ENCODE measurements at regions not wholly inside any gene's neighbourhood (a gene's known extent, or its start where the extent isn't known, plus 50 kb on each side); places are given as distances from the start of the nearest gene placed in this dataset.

DNA sequence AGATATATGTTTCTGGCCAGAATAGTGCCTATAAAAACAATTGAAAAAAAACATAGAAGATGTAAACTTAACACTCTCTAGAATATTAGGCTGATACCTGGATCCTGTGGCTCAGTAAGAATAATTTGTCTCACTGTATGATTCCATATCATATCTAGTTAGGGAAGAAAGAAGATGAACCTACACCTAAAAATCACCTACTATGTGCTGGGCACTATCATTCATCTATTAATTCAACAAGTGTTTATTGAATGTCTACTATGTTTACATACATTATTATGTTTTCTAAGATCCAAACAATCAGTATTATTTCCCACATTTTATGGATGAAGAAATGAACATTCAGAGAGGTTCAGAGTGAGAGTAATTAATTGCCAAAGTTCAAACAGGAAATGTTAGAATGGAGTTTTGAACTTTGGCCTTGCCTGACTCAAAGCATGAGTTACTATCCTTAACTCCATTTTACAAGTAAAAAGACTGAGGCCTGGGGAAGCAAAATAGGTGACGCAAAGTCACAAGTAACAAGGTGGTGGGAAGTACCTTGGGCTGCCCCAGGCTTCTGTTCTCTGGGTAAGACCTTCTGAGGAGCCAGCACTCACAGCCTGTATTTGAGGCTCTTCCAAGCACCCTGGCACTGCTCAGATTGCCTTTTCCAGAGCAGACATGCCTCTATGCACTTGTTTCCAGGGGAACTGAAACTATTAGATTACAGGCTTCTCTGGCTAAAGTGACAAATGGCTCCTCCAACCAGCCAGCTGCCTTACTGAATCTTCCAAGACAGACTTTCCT, 111.1 kb upstream of the ACSL4 start:
- no peak for DNase-seq (ENCODE audit: low read depth)

DNA sequence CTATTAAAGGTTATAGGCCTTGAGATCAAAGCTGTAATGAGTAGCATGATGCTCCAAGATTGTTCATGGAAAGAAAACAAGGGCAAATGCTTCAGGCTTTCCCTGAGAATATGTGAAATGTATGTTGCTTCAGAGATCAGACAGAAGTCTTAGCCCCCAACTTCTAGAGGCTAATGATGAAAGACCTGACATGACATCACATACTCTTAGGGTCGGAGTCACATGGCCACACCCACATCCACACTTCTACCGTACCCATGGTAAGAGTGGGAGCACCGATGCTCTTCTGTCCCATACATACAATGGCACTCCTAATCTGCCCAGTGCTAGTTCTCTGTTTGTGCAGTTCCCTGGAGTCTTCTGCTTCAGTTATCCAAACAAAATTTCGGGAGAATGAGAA, 111.9 kb upstream of the ACSL4 start:
- DNase-seq (ENCODE audit: low read depth): no peak

GRCh38 chrX:109845996-109846395, 112.9 kb upstream of the ACSL4 start:
- no peak for DNase-seq (ENCODE audit: low read depth)

DNA sequence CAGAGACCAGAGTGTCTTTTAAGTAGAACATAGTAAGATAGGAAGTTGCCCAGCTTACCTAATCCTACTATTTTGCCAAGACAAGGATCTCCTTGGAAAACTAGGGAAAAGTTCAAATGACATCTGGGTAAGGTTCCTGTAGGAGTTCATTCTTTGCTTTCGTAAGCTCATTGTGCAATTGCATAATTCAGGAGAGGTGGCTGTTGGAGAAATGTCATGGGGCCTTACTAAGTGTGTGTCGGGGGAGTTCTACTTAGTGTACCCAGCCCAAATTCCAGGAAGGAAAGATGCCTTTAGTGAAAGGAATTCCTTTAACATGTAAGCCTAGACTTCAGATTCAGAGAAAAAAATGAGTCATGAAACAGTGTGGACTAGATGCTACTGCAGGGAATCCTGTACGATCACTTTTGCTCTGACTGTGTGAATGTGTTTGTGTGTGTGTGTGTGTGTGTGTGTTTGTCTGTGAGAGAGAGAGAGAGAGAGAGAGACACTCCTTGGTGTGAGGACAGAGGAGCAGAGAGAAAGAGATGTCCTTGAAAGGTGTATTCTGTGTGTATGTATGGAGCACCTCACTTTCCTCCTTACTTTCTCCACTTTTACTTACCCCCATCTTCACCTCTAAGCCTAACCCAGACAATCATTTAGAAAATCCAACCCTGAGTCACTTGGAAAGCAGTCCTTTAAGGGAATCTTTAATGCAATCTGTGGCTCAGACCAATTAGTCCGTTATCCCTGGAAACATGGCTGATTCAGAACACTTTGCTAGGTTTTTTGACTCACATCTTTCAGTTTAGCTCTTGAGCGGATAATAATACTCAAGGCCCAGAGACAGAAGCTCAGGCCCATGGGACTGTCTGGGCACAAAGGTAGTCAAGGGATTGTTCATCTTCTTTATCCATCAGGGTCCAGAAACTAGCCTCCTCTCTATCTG, 114.5 kb upstream of the ACSL4 start:
- no peak for DNase-seq (ENCODE audit: low read depth)

DNA sequence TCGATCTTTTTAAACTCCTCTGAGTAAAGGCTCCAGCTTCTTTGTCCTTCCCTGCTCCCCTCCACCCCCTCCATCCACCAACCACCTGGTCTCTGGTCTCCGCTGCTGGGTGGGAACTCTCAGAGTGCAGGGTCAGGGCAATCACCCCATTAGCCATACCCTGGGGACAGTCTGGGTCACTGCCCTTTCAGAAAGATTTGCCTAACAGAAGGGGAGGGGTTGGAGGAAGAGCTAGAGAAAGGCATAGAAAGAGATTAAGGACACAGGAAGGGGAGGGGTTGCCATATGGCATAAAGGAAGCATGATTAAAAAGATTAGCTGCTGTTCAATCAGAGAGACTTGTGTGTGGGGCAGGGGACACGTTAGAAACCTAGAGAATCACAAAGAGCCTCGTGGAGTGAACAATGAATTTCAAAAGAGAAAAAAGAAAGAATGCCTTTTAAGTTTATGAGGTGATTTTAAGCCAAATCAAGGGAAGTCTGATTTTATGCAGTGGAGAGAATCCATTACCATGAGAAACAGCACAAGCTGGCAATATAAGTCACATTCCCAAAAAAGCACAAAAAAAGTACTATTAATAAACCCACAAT, 115.5 kb upstream of the ACSL4 start:
- DNase-seq (ENCODE audit: low read depth): no peak

DNA sequence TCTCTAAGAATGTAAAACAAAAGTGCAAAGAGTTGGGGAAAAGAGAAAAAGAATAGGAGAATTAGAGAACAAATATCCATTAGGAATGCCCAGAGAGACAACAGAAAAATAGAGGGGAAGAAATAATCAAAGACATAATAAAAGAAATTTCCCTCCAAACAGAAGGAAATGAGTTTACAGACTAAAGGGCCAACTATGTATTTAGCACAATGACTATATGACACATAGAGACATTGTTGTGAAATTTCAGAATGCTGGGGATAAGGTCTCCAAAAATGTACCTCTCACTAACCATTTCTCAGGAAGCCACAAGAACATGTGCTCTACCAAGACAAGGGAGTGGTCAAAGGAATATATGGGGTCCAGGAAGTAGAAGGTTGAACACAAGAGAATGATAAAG, 121.0 kb upstream of the ACSL4 start:
- DNase-seq (ENCODE audit: low read depth): no peak

GRCh38 chrX:109855501-109855900, 122.4 kb upstream of the ACSL4 start:
- DNase-seq (ENCODE audit: low read depth): no peak

DNA sequence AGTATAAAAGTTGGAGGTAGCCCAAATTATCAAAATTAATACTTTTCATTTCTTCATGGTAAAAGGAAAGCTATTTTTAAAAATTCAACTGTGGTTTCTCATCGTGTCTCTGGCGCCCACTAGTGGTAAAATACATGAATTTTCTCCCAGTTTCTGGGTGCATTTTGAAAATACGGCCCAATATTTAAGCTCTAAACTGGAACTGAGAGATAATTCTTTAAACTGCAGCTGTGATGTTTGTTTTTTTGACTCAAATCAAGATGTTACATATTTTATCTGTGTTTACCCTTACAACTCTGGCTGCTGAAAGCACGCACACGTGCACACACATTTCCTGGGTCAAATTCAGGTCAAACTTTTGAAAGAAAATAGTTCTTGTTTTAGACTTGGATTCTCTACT, 123.9 kb upstream of the ACSL4 start:
- DNase-seq (ENCODE audit: low read depth): no peak

GRCh38 chrX:109857584-109858228, 124.6 kb upstream of the ACSL4 start:
- no peak for DNase-seq (ENCODE audit: low read depth)

DNA sequence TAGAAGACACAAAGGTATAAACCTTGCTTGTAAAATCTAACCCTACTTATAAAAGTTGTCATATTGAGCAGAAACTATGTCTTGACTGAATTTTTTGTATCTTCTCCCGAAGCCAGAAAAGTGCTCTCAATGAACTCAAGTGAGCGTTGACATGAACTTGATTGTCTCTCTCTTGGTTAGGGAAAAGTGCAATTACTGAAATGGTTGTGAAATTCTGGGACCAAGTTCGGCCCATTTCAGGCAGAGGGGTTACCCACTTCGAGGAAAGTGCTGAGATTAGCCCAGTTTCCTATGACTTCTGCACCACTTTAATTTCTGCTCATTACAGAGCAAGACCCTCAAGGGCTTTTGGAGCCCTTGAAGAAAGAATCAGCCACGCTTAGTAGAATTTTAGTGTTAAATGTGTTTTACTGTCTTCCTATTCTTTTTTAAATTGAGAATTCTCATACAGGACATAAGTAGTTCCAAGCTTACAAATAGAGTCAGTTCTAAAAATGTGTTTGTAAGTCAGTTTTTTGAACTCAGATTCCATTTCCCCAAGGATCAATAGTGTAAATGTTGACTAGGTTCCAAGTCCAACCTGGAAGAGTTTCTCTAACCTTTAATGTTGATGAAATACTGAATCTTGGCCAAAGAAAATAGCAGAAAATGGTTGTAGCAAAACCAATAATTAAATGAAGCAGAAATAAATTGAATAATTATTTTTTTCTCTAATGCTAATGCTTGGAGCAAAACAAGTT, 125.7 kb upstream of the ACSL4 start:
- DNase-seq (ENCODE audit: low read depth): no peak

GRCh38 chrX:109859651-109860050, 126.6 kb upstream of the ACSL4 start:
- no peak for DNase-seq (ENCODE audit: low read depth)

DNA sequence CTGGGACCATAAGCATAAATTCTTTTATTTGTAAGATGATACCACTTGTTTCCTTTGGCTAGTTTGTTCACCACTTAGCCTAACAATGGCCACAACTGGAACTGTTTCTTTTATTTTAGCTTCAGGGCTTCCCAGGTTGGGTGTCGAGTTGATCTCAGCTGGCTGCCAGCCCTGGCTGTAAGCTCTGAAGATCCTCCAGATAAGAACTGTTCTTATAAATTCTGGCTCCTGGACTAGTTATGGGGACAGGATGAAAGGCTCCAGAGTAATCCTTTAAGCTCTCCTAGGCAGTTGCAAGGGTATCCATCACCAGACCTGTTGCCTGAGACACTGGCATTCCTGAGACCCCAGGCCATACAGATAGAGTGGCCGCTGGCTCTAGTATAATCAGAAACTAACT, 129.4 kb upstream of the ACSL4 start:
- no peak for DNase-seq (ENCODE audit: low read depth)

- DNase-seq (ENCODE audit: low read depth): no peak
Observed at GRCh38 chrX:109863811-109864210, 130.8 kb upstream of the ACSL4 start.

GRCh38 chrX:109871121-109871888, 131.6 kb upstream of the TMEM164 start:
- no peak for DNase-seq (ENCODE audit: low read depth)

- no peak for DNase-seq (ENCODE audit: low read depth)
Observed at GRCh38 chrX:109872021-109872732, 130.7 kb upstream of the TMEM164 start.

DNA sequence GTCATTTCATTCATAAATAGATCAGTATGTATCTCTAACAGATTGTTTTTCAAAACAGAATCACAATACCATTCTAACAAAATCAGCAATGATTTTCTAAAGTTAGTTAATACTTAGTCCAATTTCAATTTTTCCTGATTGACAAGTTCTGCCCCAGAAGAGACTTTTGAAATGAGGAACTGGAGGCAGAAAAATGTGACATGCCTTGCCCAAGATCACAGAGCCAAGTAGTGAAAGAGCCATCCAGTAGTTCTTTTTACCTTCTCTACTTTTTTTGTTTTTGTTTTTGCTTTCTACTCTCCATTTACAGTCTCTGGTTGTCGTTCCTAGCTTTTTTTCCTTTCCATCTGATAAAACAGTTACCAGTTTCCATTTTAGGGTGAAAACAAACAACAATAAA, 129.3 kb upstream of the TMEM164 start:
- no peak for DNase-seq (ENCODE audit: low read depth)

- no peak for DNase-seq (ENCODE audit: low read depth)
Observed at GRCh38 chrX:109873983-109874382, 128.9 kb upstream of the TMEM164 start.

- no peak for DNase-seq (ENCODE audit: low read depth)
Observed at GRCh38 chrX:109874548-109874947, 128.4 kb upstream of the TMEM164 start.

DNA sequence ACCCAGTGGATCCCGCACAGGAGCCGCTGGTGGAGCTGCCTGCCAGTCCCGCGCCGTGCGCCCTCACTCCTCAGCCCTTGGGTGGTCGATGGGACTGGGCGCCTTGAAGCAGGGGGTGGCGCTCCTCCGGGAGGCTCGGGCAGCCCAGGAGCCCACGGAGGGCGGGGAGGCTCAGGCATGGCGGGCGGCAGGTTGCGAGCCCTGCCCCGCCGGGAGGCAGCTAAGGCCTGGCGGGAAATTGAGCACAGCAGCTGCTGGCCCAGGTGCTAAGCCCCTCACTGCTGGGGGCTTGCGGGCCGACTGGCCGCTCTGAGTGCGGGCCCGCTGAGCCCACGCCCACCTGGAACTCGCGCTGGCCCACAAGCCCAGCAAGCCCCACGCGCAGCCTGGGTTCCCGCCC, 127.1 kb upstream of the TMEM164 start:
- no peak for DNase-seq (ENCODE audit: low read depth)

DNA sequence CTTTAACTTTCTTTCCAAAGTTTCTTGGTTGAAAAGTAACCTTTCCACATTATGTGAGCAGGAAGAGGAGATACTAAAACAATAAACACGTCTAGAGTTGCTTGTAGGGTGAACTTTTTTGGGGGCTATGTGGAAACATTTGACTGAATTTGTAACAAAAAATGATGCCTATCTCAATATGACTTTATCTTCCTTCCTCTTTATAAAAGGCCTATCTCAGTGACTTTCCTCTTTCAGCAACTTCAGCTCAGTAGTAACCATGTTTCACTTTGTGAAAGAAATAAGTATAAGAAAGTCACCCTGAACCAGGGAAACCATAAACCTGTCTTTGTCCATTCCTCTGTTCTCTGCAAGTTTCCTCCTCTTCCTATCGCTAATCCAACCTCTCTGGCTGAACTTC, 124.7 kb upstream of the TMEM164 start:
- no peak for DNase-seq (ENCODE audit: low read depth)
